Keratinocyte (primary cell): ENCODE measurements at regions not wholly inside any gene's neighbourhood (a gene's known extent, or its start where the extent isn't known, plus 50 kb on each side); places are given as distances from the start of the nearest gene placed in this dataset.

ENCODE experiments used
- DNase-seq: peaks from one replicate; pipeline ENCODE4 v3.0.0-alpha.2; 2011; ENCODE audit warnings: low read depth, missing footprints, low spot score
- FAIRE-seq: peaks from 2 replicates; lab custom pipeline; 2011; peaks lifted over from hg19 to GRCh38; lab: Jason Lieb, UNC
- H2AFZ ChIP-seq: 2 replicates; pipeline ENCODE4 v1.6.0; 2012; ENCODE audit warnings: low read length, control low read depth, inconsistent platforms; ENCODE audit not compliant: control insufficient read depth
- H3K27ac ChIP-seq: 2 replicates; pipeline ENCODE4 v1.5.1; 2011; ENCODE audit warnings: low read length; ENCODE audit not compliant: control insufficient read depth, insufficient read depth
- H3K27me3 ChIP-seq: 3 replicates; pipeline ENCODE4 v1.6.0; 2011; ENCODE audit warnings: low read length; ENCODE audit not compliant: control insufficient read depth, insufficient read depth; ENCODE audit errors: extremely low read depth
- H3K36me3 ChIP-seq, 2 experiments: 2 replicates in 1 of 2; 3 replicates in 1 of 2; pipeline ENCODE4 v1.5.1; 2011; ENCODE audit warnings: low read length in 2 of 2, mild to moderate bottlenecking in 1 of 2; ENCODE audit not compliant: control insufficient read depth in 2 of 2, insufficient read depth in 2 of 2; ENCODE audit errors: extremely low read depth in 1 of 2
- H3K4me1 ChIP-seq: 3 replicates; pipeline ENCODE4 v1.5.1; 2011; ENCODE audit warnings: low read length; ENCODE audit not compliant: control insufficient read depth, insufficient read depth; ENCODE audit errors: extremely low read depth
- H3K4me2 ChIP-seq: 3 replicates; pipeline ENCODE4 v1.6.0; 2011; ENCODE audit warnings: low read depth, low read length; ENCODE audit not compliant: control insufficient read depth, insufficient read depth; ENCODE audit errors: extremely low read depth
- H3K4me3 ChIP-seq, 3 experiments: fragments of 200-600 bp in 1 of 3; sonication (generic) in 1 of 3; 2 replicates in 2 of 3; 3 replicates in 1 of 3; pipeline ENCODE4 v1.5.1; 2011 to 2016; ENCODE audit warnings: low read length in 3 of 3, mild to moderate bottlenecking in 3 of 3, control low read depth in 2 of 3, inconsistent platforms in 1 of 3, low read depth in 1 of 3, mixed read lengths in 1 of 3, mixed run types in 1 of 3, moderate library complexity in 1 of 3; ENCODE audit not compliant: control insufficient read depth in 2 of 3, insufficient read depth in 2 of 3; ENCODE audit errors: extremely low read depth in 1 of 3
- H3K79me2 ChIP-seq: 2 replicates; pipeline ENCODE4 v1.6.0; 2012; ENCODE audit warnings: low read length; ENCODE audit not compliant: control insufficient read depth, insufficient read depth
- H3K9ac ChIP-seq: 3 replicates; pipeline ENCODE4 v1.6.0; 2011; ENCODE audit warnings: low read length; ENCODE audit not compliant: control insufficient read depth, insufficient read depth; ENCODE audit errors: extremely low read depth
- H3K9me1 ChIP-seq: 3 replicates; pipeline ENCODE4 v1.6.0; 2011; ENCODE audit warnings: low read length; ENCODE audit not compliant: control insufficient read depth, insufficient read depth; ENCODE audit errors: extremely low read depth
- H3K9me3 ChIP-seq: 2 replicates; pipeline ENCODE4 v1.5.1; 2012; ENCODE audit warnings: low read depth, low read length; ENCODE audit not compliant: control insufficient read depth
- H4K20me1 ChIP-seq: 3 replicates; pipeline ENCODE4 v1.6.0; 2011; ENCODE audit warnings: low read length; ENCODE audit not compliant: control insufficient read depth, insufficient read depth; ENCODE audit errors: extremely low read depth
- CTCF ChIP-seq, 3 experiments: IDR thresholded peaks in 1 of 3; conservative IDR thresholded peaks in 1 of 3; optimal IDR thresholded peaks in 1 of 3; 2 replicates in 2 of 3; 3 replicates in 1 of 3; pipeline versions ENCODE3 to v1.5.1; 2011; ENCODE audit warnings: low read length in 3 of 3, mild to moderate bottlenecking in 3 of 3, moderate library complexity in 2 of 3, control low read depth in 1 of 3, inconsistent platforms in 1 of 3; ENCODE audit not compliant: insufficient read depth in 2 of 3; ENCODE audit errors: extremely low read depth in 1 of 3
- EZH2 ChIP-seq: IDR thresholded peaks from one replicate; pipeline ENCODE4 v1.6.1; 2012; ENCODE audit warnings: inconsistent platforms, mild to moderate bottlenecking, low read length, moderate library complexity
- dilution Hi-C: fragments of 300-500 bp; cut with MboI; formaldehyde crosslinking; loops from one replicate; pipeline ENCODE4 v1.7.0; 2020; ENCODE audit warnings: low sequenced_read_pairs; ENCODE audit not compliant: extremely low pct_ligation_motif_present

- Histone ChIP-seq H3K36me3 (no peaks in the 10 kb centered on the region), H3K9me1 (no peaks in the 10 kb centered on the region), H3K9ac (no peak overlapping the region), H3K4me2 (no peak overlapping the region), H3K9me3 (no peaks in the 10 kb centered on the region), H3K4me3 (no peak overlapping the region), H4K20me1 (no peaks in the 10 kb centered on the region), H3K27ac (no peak overlapping the region), H3K4me1 (no peaks in the 10 kb centered on the region), H2AFZ (no peak overlapping the region), H3K79me2 (no peaks in the 10 kb centered on the region), H3K27me3 (no peaks in the 10 kb centered on the region)
- no peak for FAIRE-seq
- TF ChIP-seq EZH2 (no peak), CTCF (optimal IDR thresholded peaks at IDR 0.05 in 1 of 3, IDR thresholded peaks at IDR 0.05 in 1 of 3, conservative IDR thresholded peaks at IDR 0.05 in 1 of 3; ENCODE audit: extremely low read depth in 1 of 3, insufficient read depth in 2 of 3, low read length in 3 of 3) (no peak)
- DNase-seq = no peak
- dilution Hi-C loops = no loop called here
These were observed 107.8 kb upstream of the CITED2 start for GRCh38 chr6:139482287-139482686.

- Histone ChIP-seq H3K27ac (no peak overlapping the region), H3K4me2 (no peak overlapping the region), H2AFZ (no peak overlapping the region), H3K79me2 (no peaks in the 10 kb centered on the region), H3K9ac (no peak overlapping the region), H3K27me3 (no peaks in the 10 kb centered on the region), H3K4me1 (no peaks in the 10 kb centered on the region), H3K36me3 (no peaks in the 10 kb centered on the region), H3K9me3 (no peaks in the 10 kb centered on the region), H3K4me3 (no peak overlapping the region), H4K20me1 (no peaks in the 10 kb centered on the region), H3K9me1 (no peaks in the 10 kb centered on the region)
- dilution Hi-C loops = no loop called here
- no peak for DNase-seq
- no peak for TF ChIP-seq EZH2
- no peak for TF ChIP-seq CTCF (optimal IDR thresholded peaks at IDR 0.05 in 1 of 3, IDR thresholded peaks at IDR 0.05 in 1 of 3, conservative IDR thresholded peaks at IDR 0.05 in 1 of 3; ENCODE audit: extremely low read depth in 1 of 3, insufficient read depth in 2 of 3, low read length in 3 of 3)
- no peak for FAIRE-seq
These were observed 106.1 kb upstream of the CITED2 start for GRCh38 chr6:139480356-139481165.
